ENCODE measurements at regions not wholly inside any gene's neighbourhood (a gene's known extent, or its start where the extent isn't known, plus 50 kb on each side); places are given as distances from the start of the nearest gene placed in this dataset.

- Histone ChIP-seq H3K9me3 (ENCODE audit: insufficient read depth, low read length, severe bottlenecking) (peaks cover 41% of the 10 kb centered on the region), H2AFZ (ENCODE audit: low read depth, low read length) (no peak overlapping the region), H4K20me1 (ENCODE audit: insufficient read depth, low read length) (no peaks in the 10 kb centered on the region), H3K36me3 (ENCODE audit: insufficient read depth, low read length) (no peaks in the 10 kb centered on the region), H3K4me2 (ENCODE audit: insufficient read depth, low read length) (no peak overlapping the region), H3K79me2 (ENCODE audit: insufficient read depth, low read length) (no peaks in the 10 kb centered on the region), H3K27me3 (ENCODE audit: insufficient read depth, low read length, poor library complexity) (no peaks in the 10 kb centered on the region), H3K27ac (ENCODE audit: low read length) (no peak overlapping the region), H3K9ac (ENCODE audit: low read depth, low read length) (no peak overlapping the region), H3K4me3 (ENCODE audit: low read depth in 1 of 2, low read length in 2 of 2) (no peak overlapping the region), H3K4me1 (ENCODE audit: insufficient read depth, low read length) (no peaks in the 10 kb centered on the region)
- ATAC-seq (ENCODE audit: insufficient read depth, low read depth), result no peak
- DNase-seq, result no peak
- TF ChIP-seq EZH2 (IDR thresholded peaks at IDR 0.05; ENCODE audit: borderline replicate concordance, low read depth, low read length, severe bottlenecking) (no peak), CTCF (IDR thresholded peaks at IDR 0.05; ENCODE audit: borderline replicate concordance, extremely low read depth, low read length, poor library complexity, severe bottlenecking) (no peak)
Observed at GRCh38 chr2:171630089-171630770, 57.0 kb upstream of the DYNC1I2 start.

- Histone ChIP-seq H3K4me3 (ENCODE audit: low read depth in 1 of 2, low read length in 2 of 2) (no peak overlapping the region), H3K4me2 (ENCODE audit: insufficient read depth, low read length) (no peak overlapping the region), H2AFZ (ENCODE audit: low read depth, low read length) (no peak overlapping the region), H3K9me3 (ENCODE audit: insufficient read depth, low read length, severe bottlenecking) (peaks cover 41% of the 10 kb centered on the region), H3K9ac (ENCODE audit: low read depth, low read length) (no peak overlapping the region), H3K79me2 (ENCODE audit: insufficient read depth, low read length) (no peaks in the 10 kb centered on the region), H3K36me3 (ENCODE audit: insufficient read depth, low read length) (no peaks in the 10 kb centered on the region), H3K27ac (ENCODE audit: low read length) (no peak overlapping the region), H3K27me3 (ENCODE audit: insufficient read depth, low read length, poor library complexity) (no peaks in the 10 kb centered on the region), H3K4me1 (ENCODE audit: insufficient read depth, low read length) (no peaks in the 10 kb centered on the region), H4K20me1 (ENCODE audit: insufficient read depth, low read length) (no peaks in the 10 kb centered on the region)
- DNase-seq (peak; percentile 12), ATAC-seq (ENCODE audit: insufficient read depth, low read depth) (no peak)
- TF ChIP-seq EZH2 (IDR thresholded peaks at IDR 0.05; ENCODE audit: borderline replicate concordance, low read depth, low read length, severe bottlenecking), result no peak
- no peak for TF ChIP-seq CTCF (IDR thresholded peaks at IDR 0.05; ENCODE audit: borderline replicate concordance, extremely low read depth, low read length, poor library complexity, severe bottlenecking)
Observed at GRCh38 chr2:171630812-171631626, 56.2 kb upstream of the DYNC1I2 start.

Measured in DND-41 (cell line).